Panc1 (cell line): ENCODE measurements at regions not wholly inside any gene's neighbourhood (a gene's known extent, or its start where the extent isn't known, plus 50 kb on each side); places are given as distances from the start of the nearest gene placed in this dataset.

ENCODE experiments used
- ATAC-seq: fragments of 200-7000 bp; cut with Tn5 transposase; 2 replicates; pipeline ENCODE4 v1.9.1; 2020; ENCODE audit warnings: mild to moderate bottlenecking, moderate library complexity
- BruUV-seq: library from RNA; stranded (reverse); fragments of 400-500 nt; replicated peaks from 2 replicates; lab custom pipeline; 2021; lab: Mats Ljungman, UMichigan
- CTCF ChIA-PET: fragments of 300-600 bp; sonication (Branson Sonifier 250); formaldehyde crosslinking; loops from one replicate; lab custom pipeline; 2022; ENCODE audit warnings: antibody characterized with exemption; lab: Charles Lee
- POLR2A ChIA-PET: fragments of 300-600 bp; sonication (Branson Sonifier 250); formaldehyde crosslinking; loops from one replicate; lab custom pipeline; 2022; ENCODE audit warnings: antibody characterized with exemption; lab: Charles Lee
- DNase-seq: peaks from one replicate; pipeline ENCODE4 v3.0.0-alpha.2; 2010; ENCODE audit warnings: low read depth, low spot score
- H3K27ac ChIP-seq: 2 replicates; pipeline ENCODE4 v1.5.1; 2011; ENCODE audit warnings: mild to moderate bottlenecking, low read length, inconsistent platforms
- H3K27me3 ChIP-seq: fragments of 200-500 bp; sonication (Bioruptor generic); 2 replicates; pipeline ENCODE4 v1.6.0; 2014; ENCODE audit warnings: low read length, inconsistent platforms; ENCODE audit not compliant: control insufficient read depth, insufficient read depth
- H3K36me3 ChIP-seq: fragments of 200-500 bp; sonication (Bioruptor generic); 2 replicates; pipeline ENCODE4 v1.5.1; 2014; ENCODE audit warnings: inconsistent platforms, mild to moderate bottlenecking, low read length, moderate library complexity; ENCODE audit not compliant: control insufficient read depth, insufficient read depth
- H3K4me1 ChIP-seq: 2 replicates; pipeline ENCODE4 v1.5.1; 2011; ENCODE audit warnings: inconsistent platforms, mild to moderate bottlenecking, low read length, moderate library complexity; ENCODE audit not compliant: control insufficient read depth, insufficient read depth
- H3K4me3 ChIP-seq, 2 experiments: 2 replicates each; pipeline ENCODE4 v1.5.1; 2011 to 2012; ENCODE audit warnings: low read depth in 2 of 2, low read length in 2 of 2, mild to moderate bottlenecking in 2 of 2, inconsistent platforms in 1 of 2, moderate library complexity in 1 of 2
- H3K9me3 ChIP-seq: fragments of 200-500 bp; sonication (Bioruptor generic); 2 replicates; pipeline ENCODE4 v1.5.1; 2014; ENCODE audit warnings: low read depth, mild to moderate bottlenecking, inconsistent platforms, low read length, moderate library complexity; ENCODE audit not compliant: control insufficient read depth, insufficient read depth
- POLR2AphosphoS5 ChIP-seq: IDR thresholded peaks from 2 replicates; pipeline ENCODE4 v1.6.1; 2012; ENCODE audit warnings: mild to moderate bottlenecking, low read depth, low read length, moderate library complexity
- SIN3A ChIP-seq: IDR thresholded peaks from 2 replicates; pipeline ENCODE4 v1.6.1; 2012; ENCODE audit warnings: low read depth, mild to moderate bottlenecking, low read length, moderate library complexity, borderline replicate concordance; ENCODE audit not compliant: insufficient read depth
- TCF7L2 ChIP-seq: IDR thresholded peaks from 2 replicates; pipeline ENCODE4 v1.6.1; 2011; ENCODE audit warnings: mild to moderate bottlenecking, low read depth, low read length, inconsistent platforms
- in situ Hi-C: cut with HindIII; loops from 2 replicates; pipeline ENCODE4 v1.10.0; 2016; ENCODE audit warnings: low sequenced_read_pairs, low pct_unique_long_range_greater_than_20kb
- intact Hi-C: fragments of 100-400 bp; cut with micrococcal nuclease; formaldehyde crosslinking; loops from one replicate; pipeline ENCODE4 v1.10.0; 2022; ENCODE audit not compliant: unreplicated experiment
- TF ChIP-seq, protein P1 (sequence below): fragments of 450-650 bp; IDR thresholded peaks from 2 replicates; pipeline ENCODE4 v1.5.1; 2017; ENCODE audit warnings: mild to moderate bottlenecking
- TF ChIP-seq, protein P2 (sequence below), 2 experiments: IDR thresholded peaks; 2 replicates each; pipeline ENCODE4 v1.6.1; 2011 to 2012; ENCODE audit warnings: low read depth in 2 of 2, control low read depth in 1 of 2, low read length in 1 of 2, mild to moderate bottlenecking in 1 of 2, moderate library complexity in 1 of 2; ENCODE audit not compliant: insufficient read depth in 1 of 2

DNA sequence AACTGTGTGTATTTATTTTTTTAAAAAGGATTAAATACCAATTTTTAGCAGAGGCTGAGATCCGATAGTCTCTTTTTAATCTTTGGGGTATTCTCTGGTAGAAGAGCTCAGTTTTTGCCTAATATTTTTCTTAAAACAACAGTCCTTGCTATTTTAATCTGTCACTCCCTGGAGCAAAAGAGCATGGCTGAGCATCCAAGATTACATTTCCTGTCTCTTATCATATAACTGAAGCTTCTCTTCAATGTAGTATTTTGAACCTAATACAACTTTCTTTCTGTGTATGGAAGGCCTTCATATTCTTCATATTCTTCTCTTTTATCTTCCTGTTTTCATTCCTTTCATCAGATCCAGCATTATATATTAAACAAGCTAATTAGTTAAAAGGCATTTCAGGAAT lies 293.7 kb downstream of the NSUN3 start:
- no peak overlapping the region for H3K4me3 ChIP-seq
- no peaks in the 10 kb centered on the region for H3K4me1 ChIP-seq
- TF ChIP-seq SIN3A = no peak
- no peak for TF ChIP-seq TCF7L2
- TF ChIP-seq, protein P1, sequence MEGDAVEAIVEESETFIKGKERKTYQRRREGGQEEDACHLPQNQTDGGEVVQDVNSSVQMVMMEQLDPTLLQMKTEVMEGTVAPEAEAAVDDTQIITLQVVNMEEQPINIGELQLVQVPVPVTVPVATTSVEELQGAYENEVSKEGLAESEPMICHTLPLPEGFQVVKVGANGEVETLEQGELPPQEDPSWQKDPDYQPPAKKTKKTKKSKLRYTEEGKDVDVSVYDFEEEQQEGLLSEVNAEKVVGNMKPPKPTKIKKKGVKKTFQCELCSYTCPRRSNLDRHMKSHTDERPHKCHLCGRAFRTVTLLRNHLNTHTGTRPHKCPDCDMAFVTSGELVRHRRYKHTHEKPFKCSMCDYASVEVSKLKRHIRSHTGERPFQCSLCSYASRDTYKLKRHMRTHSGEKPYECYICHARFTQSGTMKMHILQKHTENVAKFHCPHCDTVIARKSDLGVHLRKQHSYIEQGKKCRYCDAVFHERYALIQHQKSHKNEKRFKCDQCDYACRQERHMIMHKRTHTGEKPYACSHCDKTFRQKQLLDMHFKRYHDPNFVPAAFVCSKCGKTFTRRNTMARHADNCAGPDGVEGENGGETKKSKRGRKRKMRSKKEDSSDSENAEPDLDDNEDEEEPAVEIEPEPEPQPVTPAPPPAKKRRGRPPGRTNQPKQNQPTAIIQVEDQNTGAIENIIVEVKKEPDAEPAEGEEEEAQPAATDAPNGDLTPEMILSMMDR = no peak
- no peak for TF ChIP-seq POLR2AphosphoS5
- TF ChIP-seq, protein P2, sequence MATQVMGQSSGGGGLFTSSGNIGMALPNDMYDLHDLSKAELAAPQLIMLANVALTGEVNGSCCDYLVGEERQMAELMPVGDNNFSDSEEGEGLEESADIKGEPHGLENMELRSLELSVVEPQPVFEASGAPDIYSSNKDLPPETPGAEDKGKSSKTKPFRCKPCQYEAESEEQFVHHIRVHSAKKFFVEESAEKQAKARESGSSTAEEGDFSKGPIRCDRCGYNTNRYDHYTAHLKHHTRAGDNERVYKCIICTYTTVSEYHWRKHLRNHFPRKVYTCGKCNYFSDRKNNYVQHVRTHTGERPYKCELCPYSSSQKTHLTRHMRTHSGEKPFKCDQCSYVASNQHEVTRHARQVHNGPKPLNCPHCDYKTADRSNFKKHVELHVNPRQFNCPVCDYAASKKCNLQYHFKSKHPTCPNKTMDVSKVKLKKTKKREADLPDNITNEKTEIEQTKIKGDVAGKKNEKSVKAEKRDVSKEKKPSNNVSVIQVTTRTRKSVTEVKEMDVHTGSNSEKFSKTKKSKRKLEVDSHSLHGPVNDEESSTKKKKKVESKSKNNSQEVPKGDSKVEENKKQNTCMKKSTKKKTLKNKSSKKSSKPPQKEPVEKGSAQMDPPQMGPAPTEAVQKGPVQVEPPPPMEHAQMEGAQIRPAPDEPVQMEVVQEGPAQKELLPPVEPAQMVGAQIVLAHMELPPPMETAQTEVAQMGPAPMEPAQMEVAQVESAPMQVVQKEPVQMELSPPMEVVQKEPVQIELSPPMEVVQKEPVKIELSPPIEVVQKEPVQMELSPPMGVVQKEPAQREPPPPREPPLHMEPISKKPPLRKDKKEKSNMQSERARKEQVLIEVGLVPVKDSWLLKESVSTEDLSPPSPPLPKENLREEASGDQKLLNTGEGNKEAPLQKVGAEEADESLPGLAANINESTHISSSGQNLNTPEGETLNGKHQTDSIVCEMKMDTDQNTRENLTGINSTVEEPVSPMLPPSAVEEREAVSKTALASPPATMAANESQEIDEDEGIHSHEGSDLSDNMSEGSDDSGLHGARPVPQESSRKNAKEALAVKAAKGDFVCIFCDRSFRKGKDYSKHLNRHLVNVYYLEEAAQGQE (IDR thresholded peaks at IDR 0.05; ENCODE audit: insufficient read depth in 1 of 2, low read depth in 2 of 2, low read length in 1 of 2) = no peak
- ChIA-PET CTCF (no interaction called here), POLR2A (no interaction called here)
- ATAC-seq = no peak
- intact Hi-C loops = no loop called here
- no peaks in the 10 kb centered on the region for H3K27me3 ChIP-seq
- no TSS peak for BruUV-seq
- no peak overlapping the region for H3K27ac ChIP-seq
- no peaks in the 10 kb centered on the region for H3K9me3 ChIP-seq
- H3K36me3 ChIP-seq = no peaks in the 10 kb centered on the region
- no peak for DNase-seq
- in situ Hi-C loops = no loop called here

DNA sequence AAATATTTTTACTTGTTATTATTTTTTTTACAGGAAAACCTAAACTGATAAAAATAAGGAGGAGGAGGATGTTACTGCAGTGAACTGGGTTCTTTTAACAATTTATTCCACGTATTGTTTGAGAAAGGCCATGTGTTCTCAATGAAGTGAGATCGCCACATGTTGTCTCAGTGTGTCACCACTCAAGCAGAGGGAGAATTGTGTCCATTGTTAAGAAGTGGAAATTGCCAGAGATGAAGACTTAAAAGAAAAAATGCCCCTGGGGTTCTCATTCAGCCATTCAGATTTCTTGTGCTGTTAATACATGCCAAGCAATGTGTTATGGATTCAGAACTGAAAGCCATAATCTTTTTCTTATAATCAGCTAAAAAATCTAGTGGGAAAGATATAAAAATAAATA lies 297.1 kb downstream of the NSUN3 start:
- ATAC-seq = no peak
- CTCF ChIA-PET = no interaction called here

More for the DNA sequence above, 297.1 kb downstream of the NSUN3 start:
- Histone ChIP-seq H3K27ac (no peak overlapping the region), H3K36me3 (no peaks in the 10 kb centered on the region), H3K27me3 (no peaks in the 10 kb centered on the region), H3K4me1 (no peaks in the 10 kb centered on the region), H3K4me3 (no peak overlapping the region), H3K9me3 (no peaks in the 10 kb centered on the region)
- DNase-seq = no peak
- in situ Hi-C loops = no loop called here
- POLR2A ChIA-PET = no interaction called here
- intact Hi-C loops = no loop called here
- BruUV-seq = no TSS peak
- TF ChIP-seq TCF7L2 (no peak), POLR2AphosphoS5 (no peak), SIN3A (no peak)
- TF ChIP-seq, protein P1 = no peak
- TF ChIP-seq, protein P2 (IDR thresholded peaks at IDR 0.05; ENCODE audit: insufficient read depth in 1 of 2, low read depth in 2 of 2, low read length in 1 of 2) = no peak
